ENCODE measurements at regions not wholly inside any gene's neighbourhood (a gene's known extent, or its start where the extent isn't known, plus 50 kb on each side); places are given as distances from the start of the nearest gene placed in this dataset.

DNA sequence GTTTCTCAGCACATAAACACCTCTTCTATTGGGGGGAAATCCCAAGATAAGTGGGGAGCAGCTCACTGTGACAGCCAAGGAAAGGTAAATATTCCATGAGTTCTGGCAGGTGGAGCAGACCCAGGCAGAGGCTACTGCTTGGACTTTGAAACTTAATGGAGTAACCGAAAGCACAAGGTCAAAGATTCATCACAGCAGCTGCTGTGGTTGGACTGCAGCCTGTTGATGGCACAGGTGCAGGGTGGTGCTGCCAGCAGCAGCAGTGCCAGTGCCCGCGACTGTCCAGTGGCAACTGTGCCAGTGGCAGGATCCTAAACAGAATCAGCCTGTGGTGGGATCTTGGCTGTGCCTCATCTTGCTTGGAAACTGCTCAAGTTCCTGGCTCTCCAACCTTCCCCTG, 81.4 kb upstream of the ARID2 start:
- no peaks in the 10 kb centered on the region for H3K4me1 ChIP-seq (ENCODE audit: control insufficient read depth, insufficient read depth, low read length)
- no peak overlapping the region for H3K4me3 ChIP-seq (ENCODE audit: low read length in 2 of 2)
- no peak overlapping the region for H3K27ac ChIP-seq (ENCODE audit: low read length)
- no peaks in the 10 kb centered on the region for H3K36me3 ChIP-seq (ENCODE audit: control insufficient read depth in 2 of 2, insufficient read depth in 2 of 2, low read length in 2 of 2)
- H3K27me3 ChIP-seq (ENCODE audit: control insufficient read depth in 1 of 2, insufficient read depth in 2 of 2, low read length in 2 of 2) = no peaks in the 10 kb centered on the region
- no peaks in the 10 kb centered on the region for H3K9me3 ChIP-seq (ENCODE audit: control insufficient read depth in 2 of 2, low read length in 2 of 2)
- no peak overlapping the region for H3K9ac ChIP-seq (ENCODE audit: low read length in 2 of 2)

- no peaks in the 10 kb centered on the region for H3K9me3 ChIP-seq (ENCODE audit: control insufficient read depth in 2 of 2, low read length in 2 of 2)
- H3K4me1 ChIP-seq (ENCODE audit: control insufficient read depth, insufficient read depth, low read length) = no peaks in the 10 kb centered on the region
- no peak overlapping the region for H3K27ac ChIP-seq (ENCODE audit: low read length)
- no peak overlapping the region for H3K4me3 ChIP-seq (ENCODE audit: low read length in 2 of 2)
- H3K27me3 ChIP-seq (ENCODE audit: control insufficient read depth in 1 of 2, insufficient read depth in 2 of 2, low read length in 2 of 2) = no peaks in the 10 kb centered on the region
- no peaks in the 10 kb centered on the region for H3K36me3 ChIP-seq (ENCODE audit: control insufficient read depth in 2 of 2, insufficient read depth in 2 of 2, low read length in 2 of 2)
- H3K9ac ChIP-seq (ENCODE audit: low read length in 2 of 2) = no peak overlapping the region
These were observed 78.5 kb upstream of the ARID2 start for GRCh38 chr12:45651029-45651428.

DNA sequence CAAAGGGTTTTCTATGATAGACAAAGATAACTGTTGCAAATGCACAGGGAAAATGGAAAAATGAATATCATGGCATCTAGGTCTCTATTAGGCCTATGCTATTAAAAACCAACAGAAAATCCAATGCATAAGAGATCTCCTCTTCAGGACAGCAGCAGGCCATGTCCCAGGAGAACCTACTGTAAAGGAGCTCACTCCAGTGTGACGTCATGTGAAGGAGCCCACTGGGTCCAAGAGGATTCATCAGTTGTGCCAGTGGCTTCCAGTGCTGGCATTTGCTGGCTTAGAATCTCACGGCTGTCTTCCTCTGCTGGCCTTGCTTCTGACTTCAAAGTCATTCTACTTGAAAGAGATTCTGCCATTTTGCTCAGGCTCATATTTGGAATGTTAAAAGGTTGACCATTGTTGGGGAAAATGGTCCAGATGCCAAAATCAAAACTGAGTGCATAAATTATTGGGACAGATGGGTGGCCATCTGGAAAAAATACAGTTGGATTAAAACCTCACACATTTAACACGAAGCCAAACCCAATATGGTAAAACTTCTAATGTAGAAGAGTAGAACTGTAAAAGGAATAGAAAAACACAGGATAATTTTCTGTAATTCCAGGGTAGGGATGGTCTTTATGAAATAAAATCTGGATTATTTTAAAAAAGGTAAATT, 75.4 kb upstream of the ARID2 start:
- H3K27me3 ChIP-seq (ENCODE audit: control insufficient read depth in 1 of 2, insufficient read depth in 2 of 2, low read length in 2 of 2) = no peaks in the 10 kb centered on the region
- no peaks in the 10 kb centered on the region for H3K36me3 ChIP-seq (ENCODE audit: control insufficient read depth in 2 of 2, insufficient read depth in 2 of 2, low read length in 2 of 2)
- no peak overlapping the region for H3K27ac ChIP-seq (ENCODE audit: low read length)
- H3K4me1 ChIP-seq (ENCODE audit: control insufficient read depth, insufficient read depth, low read length) = no peaks in the 10 kb centered on the region
- H3K9me3 ChIP-seq (ENCODE audit: control insufficient read depth in 2 of 2, low read length in 2 of 2) = no peaks in the 10 kb centered on the region
- H3K9ac ChIP-seq (ENCODE audit: low read length in 2 of 2) = no peak overlapping the region
- no peak overlapping the region for H3K4me3 ChIP-seq (ENCODE audit: low read length in 2 of 2)

- Histone ChIP-seq H3K4me1 (ENCODE audit: control insufficient read depth, insufficient read depth, low read length) (no peaks in the 10 kb centered on the region), H3K27ac (ENCODE audit: low read length) (no peak overlapping the region), H3K27me3 (ENCODE audit: control insufficient read depth in 1 of 2, insufficient read depth in 2 of 2, low read length in 2 of 2) (no peaks in the 10 kb centered on the region), H3K4me3 (ENCODE audit: low read length in 2 of 2) (no peak overlapping the region), H3K9ac (ENCODE audit: low read length in 2 of 2) (no peak overlapping the region), H3K36me3 (ENCODE audit: control insufficient read depth in 2 of 2, insufficient read depth in 2 of 2, low read length in 2 of 2) (no peaks in the 10 kb centered on the region), H3K9me3 (ENCODE audit: control insufficient read depth in 2 of 2, low read length in 2 of 2) (no peaks in the 10 kb centered on the region)
These were observed 74.3 kb upstream of the ARID2 start for GRCh38 chr12:45655186-45655585.

DNA sequence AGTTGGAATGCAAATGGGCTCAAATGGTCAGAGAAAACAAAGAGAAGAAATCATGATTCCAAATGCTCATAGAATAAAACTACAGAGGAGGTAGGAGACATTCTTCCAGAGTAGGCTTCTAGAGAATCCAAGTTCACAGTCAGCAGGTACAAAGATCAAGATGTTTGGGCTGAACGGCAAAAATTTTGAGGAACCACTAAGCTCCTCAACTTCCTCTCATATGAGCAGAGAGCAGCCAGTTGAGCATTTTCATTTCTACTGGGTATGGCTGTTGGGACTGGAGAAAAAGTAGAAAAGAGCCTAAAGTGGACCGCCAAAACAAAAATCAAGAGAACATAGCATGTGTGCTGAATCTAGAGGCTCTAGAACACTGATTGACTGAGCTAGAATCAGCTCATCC, 73.8 kb upstream of the ARID2 start:
- no peaks in the 10 kb centered on the region for H3K9me3 ChIP-seq (ENCODE audit: control insufficient read depth in 2 of 2, low read length in 2 of 2)
- no peak overlapping the region for H3K4me3 ChIP-seq (ENCODE audit: low read length in 2 of 2)
- no peak overlapping the region for H3K9ac ChIP-seq (ENCODE audit: low read length in 2 of 2)
- H3K4me1 ChIP-seq (ENCODE audit: control insufficient read depth, insufficient read depth, low read length) = no peaks in the 10 kb centered on the region
- H3K27ac ChIP-seq (ENCODE audit: low read length) = no peak overlapping the region
- no peaks in the 10 kb centered on the region for H3K36me3 ChIP-seq (ENCODE audit: control insufficient read depth in 2 of 2, insufficient read depth in 2 of 2, low read length in 2 of 2)
- no peaks in the 10 kb centered on the region for H3K27me3 ChIP-seq (ENCODE audit: control insufficient read depth in 1 of 2, insufficient read depth in 2 of 2, low read length in 2 of 2)

GRCh38 chr12:45658020-45658419, 71.5 kb upstream of the ARID2 start:
- Histone ChIP-seq H3K9ac (ENCODE audit: low read length in 2 of 2) (no peak overlapping the region), H3K9me3 (ENCODE audit: control insufficient read depth in 2 of 2, low read length in 2 of 2) (no peaks in the 10 kb centered on the region), H3K4me3 (ENCODE audit: low read length in 2 of 2) (no peak overlapping the region), H3K4me1 (ENCODE audit: control insufficient read depth, insufficient read depth, low read length) (no peaks in the 10 kb centered on the region), H3K36me3 (ENCODE audit: control insufficient read depth in 2 of 2, insufficient read depth in 2 of 2, low read length in 2 of 2) (no peaks in the 10 kb centered on the region), H3K27me3 (ENCODE audit: control insufficient read depth in 1 of 2, insufficient read depth in 2 of 2, low read length in 2 of 2) (no peaks in the 10 kb centered on the region), H3K27ac (ENCODE audit: low read length) (no peak overlapping the region)

- Histone ChIP-seq H3K27me3 (ENCODE audit: control insufficient read depth in 1 of 2, insufficient read depth in 2 of 2, low read length in 2 of 2) (no peaks in the 10 kb centered on the region), H3K4me1 (ENCODE audit: control insufficient read depth, insufficient read depth, low read length) (no peaks in the 10 kb centered on the region), H3K4me3 (ENCODE audit: low read length in 2 of 2) (no peak overlapping the region), H3K36me3 (ENCODE audit: control insufficient read depth in 2 of 2, insufficient read depth in 2 of 2, low read length in 2 of 2) (no peaks in the 10 kb centered on the region), H3K9ac (ENCODE audit: low read length in 2 of 2) (no peak overlapping the region), H3K9me3 (ENCODE audit: control insufficient read depth in 2 of 2, low read length in 2 of 2) (no peaks in the 10 kb centered on the region), H3K27ac (ENCODE audit: low read length) (no peak overlapping the region)
These were observed 69.2 kb upstream of the ARID2 start for GRCh38 chr12:45660330-45660729.

- no peaks in the 10 kb centered on the region for H3K4me1 ChIP-seq (ENCODE audit: control insufficient read depth, insufficient read depth, low read length)
These were observed 66.1 kb upstream of the ARID2 start for GRCh38 chr12:45663455-45663854.

DNA sequence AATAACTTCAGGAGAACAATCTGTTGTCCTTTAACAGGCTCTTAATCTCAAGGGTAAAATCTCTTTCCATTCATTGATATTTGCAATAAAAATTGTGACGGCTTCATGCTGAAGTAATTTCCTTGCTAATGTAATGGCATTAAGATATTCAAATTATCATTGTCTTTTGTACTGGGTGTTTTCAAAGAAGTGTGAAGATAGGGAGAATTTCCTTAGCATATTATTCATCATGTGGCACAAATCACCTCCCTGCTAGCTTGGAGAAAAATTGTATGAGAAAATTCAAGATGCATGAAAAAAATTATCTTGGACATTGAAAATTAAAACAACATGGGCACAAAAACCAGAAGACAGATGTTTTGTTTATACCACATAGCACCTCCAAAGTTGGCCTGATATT, 63.6 kb upstream of the ARID2 start:
- Histone ChIP-seq H3K4me3 (ENCODE audit: low read length in 2 of 2) (no peak overlapping the region), H3K9me3 (ENCODE audit: control insufficient read depth in 2 of 2, low read length in 2 of 2) (no peaks in the 10 kb centered on the region), H3K27me3 (ENCODE audit: control insufficient read depth in 1 of 2, insufficient read depth in 2 of 2, low read length in 2 of 2) (no peaks in the 10 kb centered on the region), H3K27ac (ENCODE audit: low read length) (no peak overlapping the region), H3K36me3 (ENCODE audit: control insufficient read depth in 2 of 2, insufficient read depth in 2 of 2, low read length in 2 of 2) (no peaks in the 10 kb centered on the region), H3K4me1 (ENCODE audit: control insufficient read depth, insufficient read depth, low read length) (peaks cover 4% of the 10 kb centered on the region), H3K9ac (ENCODE audit: low read length in 2 of 2) (no peak overlapping the region)

More at GRCh38 chr12:45663455-45663854, 66.1 kb upstream of the ARID2 start:
- Histone ChIP-seq H3K27me3 (ENCODE audit: control insufficient read depth in 1 of 2, insufficient read depth in 2 of 2, low read length in 2 of 2) (no peaks in the 10 kb centered on the region), H3K36me3 (ENCODE audit: control insufficient read depth in 2 of 2, insufficient read depth in 2 of 2, low read length in 2 of 2) (no peaks in the 10 kb centered on the region), H3K27ac (ENCODE audit: low read length) (no peak overlapping the region), H3K9ac (ENCODE audit: low read length in 2 of 2) (no peak overlapping the region), H3K9me3 (ENCODE audit: control insufficient read depth in 2 of 2, low read length in 2 of 2) (no peaks in the 10 kb centered on the region), H3K4me3 (ENCODE audit: low read length in 2 of 2) (no peak overlapping the region)

DNA sequence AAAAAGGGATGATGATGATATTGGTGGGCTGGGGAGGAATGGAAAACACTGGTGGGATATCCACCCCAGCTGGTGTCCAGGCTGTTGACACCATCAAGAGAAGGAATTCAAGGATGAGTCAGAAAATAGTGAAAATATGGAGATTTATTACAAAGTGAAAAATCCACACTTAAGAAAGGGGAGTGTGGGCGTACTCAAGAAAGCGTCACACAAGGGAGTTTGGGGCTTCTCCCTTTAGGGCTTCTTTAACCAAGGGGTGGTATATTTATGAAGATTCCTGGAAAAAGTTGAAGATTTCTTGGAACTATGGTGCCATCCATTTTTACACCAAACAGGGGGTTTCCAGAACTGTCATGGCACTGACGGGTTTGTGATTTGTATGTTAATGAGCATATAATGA, 63.1 kb upstream of the ARID2 start:
- H3K27ac ChIP-seq (ENCODE audit: low read length) = no peak overlapping the region
- no peak overlapping the region for H3K9ac ChIP-seq (ENCODE audit: low read length in 2 of 2)
- H3K4me1 ChIP-seq (ENCODE audit: control insufficient read depth, insufficient read depth, low read length) = peaks cover 7% of the 10 kb centered on the region
- no peak overlapping the region for H3K4me3 ChIP-seq (ENCODE audit: low read length in 2 of 2)
- no peaks in the 10 kb centered on the region for H3K9me3 ChIP-seq (ENCODE audit: control insufficient read depth in 2 of 2, low read length in 2 of 2)
- H3K36me3 ChIP-seq (ENCODE audit: control insufficient read depth in 2 of 2, insufficient read depth in 2 of 2, low read length in 2 of 2) = no peaks in the 10 kb centered on the region
- H3K27me3 ChIP-seq (ENCODE audit: control insufficient read depth in 1 of 2, insufficient read depth in 2 of 2, low read length in 2 of 2) = no peaks in the 10 kb centered on the region

DNA sequence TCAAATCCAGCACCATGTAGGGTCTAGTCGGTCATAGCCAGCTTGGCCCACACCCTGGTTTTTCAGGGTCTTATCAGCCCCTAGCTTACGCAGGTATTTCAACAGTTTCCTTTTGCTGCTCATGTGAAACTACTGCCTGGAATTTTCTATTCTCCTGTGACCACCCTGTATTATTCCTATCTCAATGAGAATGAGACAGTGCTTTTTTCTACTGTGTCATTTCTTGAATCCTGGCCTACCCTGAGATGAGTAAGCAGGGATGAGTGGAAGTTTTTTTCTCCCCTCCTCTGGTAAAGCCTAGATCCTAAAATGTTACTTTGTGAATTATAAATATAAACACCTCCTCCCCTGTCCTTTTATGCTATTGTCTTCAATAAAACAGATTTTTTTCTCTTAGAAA, 62.7 kb upstream of the ARID2 start:
- Histone ChIP-seq H3K4me1 (ENCODE audit: control insufficient read depth, insufficient read depth, low read length) (peaks cover 7% of the 10 kb centered on the region), H3K9ac (ENCODE audit: low read length in 2 of 2) (no peak overlapping the region), H3K9me3 (ENCODE audit: control insufficient read depth in 2 of 2, low read length in 2 of 2) (no peaks in the 10 kb centered on the region), H3K27ac (ENCODE audit: low read length) (no peak overlapping the region), H3K36me3 (ENCODE audit: control insufficient read depth in 2 of 2, insufficient read depth in 2 of 2, low read length in 2 of 2) (no peaks in the 10 kb centered on the region), H3K4me3 (ENCODE audit: low read length in 2 of 2) (no peak overlapping the region), H3K27me3 (ENCODE audit: control insufficient read depth in 1 of 2, insufficient read depth in 2 of 2, low read length in 2 of 2) (no peaks in the 10 kb centered on the region)

All from stomach smooth muscle (tissue), 2 donors.